ENCODE measurements at regions not wholly inside any gene's neighbourhood (a gene's known extent, or its start where the extent isn't known, plus 50 kb on each side); places are given as distances from the start of the nearest gene placed in this dataset.

DNA sequence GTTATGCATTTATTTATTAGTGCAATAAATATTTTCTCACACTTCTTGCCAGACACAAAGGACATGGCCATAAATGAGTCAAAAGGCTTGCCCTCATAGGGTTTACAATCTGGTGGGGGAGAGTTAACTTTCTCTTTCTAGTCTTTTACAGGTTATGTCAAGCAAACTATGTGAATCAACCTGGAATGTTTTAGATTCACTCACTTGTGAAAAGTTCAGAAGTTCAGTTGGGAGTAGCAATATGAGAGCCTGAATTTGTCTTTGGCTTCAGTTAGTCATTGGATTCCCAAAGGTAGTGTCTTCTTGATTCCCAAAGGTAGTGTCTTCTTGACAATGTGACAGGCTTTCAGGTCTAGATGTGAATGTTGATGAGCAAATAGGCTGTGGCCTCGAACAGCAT lies 264.8 kb downstream of the SOX2 start:
- TF ChIP-seq, protein P1, sequence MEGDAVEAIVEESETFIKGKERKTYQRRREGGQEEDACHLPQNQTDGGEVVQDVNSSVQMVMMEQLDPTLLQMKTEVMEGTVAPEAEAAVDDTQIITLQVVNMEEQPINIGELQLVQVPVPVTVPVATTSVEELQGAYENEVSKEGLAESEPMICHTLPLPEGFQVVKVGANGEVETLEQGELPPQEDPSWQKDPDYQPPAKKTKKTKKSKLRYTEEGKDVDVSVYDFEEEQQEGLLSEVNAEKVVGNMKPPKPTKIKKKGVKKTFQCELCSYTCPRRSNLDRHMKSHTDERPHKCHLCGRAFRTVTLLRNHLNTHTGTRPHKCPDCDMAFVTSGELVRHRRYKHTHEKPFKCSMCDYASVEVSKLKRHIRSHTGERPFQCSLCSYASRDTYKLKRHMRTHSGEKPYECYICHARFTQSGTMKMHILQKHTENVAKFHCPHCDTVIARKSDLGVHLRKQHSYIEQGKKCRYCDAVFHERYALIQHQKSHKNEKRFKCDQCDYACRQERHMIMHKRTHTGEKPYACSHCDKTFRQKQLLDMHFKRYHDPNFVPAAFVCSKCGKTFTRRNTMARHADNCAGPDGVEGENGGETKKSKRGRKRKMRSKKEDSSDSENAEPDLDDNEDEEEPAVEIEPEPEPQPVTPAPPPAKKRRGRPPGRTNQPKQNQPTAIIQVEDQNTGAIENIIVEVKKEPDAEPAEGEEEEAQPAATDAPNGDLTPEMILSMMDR (conservative IDR thresholded peaks at IDR 0.05): no peak
- no peak for TF ChIP-seq ZFX (IDR thresholded peaks at IDR 0.05)

Measured in C4-2B (cell line).